Activated T-cell treated with anti-CD3 and anti-CD28 coated beads, Interleukin-2, amount 50 U/mL, for 4 hours (primary cell): ENCODE measurements at regions not wholly inside any gene's neighbourhood (a gene's known extent, or its start where the extent isn't known, plus 50 kb on each side); places are given as distances from the start of the nearest gene placed in this dataset.
A peak's percentile ranks its signal among the peaks of the same experiment; 100 is the strongest.

Source experiments
- ATAC-seq, 2 donors: fragments of 200-7000 bp; cut with Tn5 transposase; one replicate each; pipeline ENCODE4 v1.10.0; 2021
- DNase-seq: peaks from one replicate; pipeline ENCODE4 v3.0.0-alpha.2; 2020
- H3K27me3 Mint-ChIP-seq: one replicate; pipeline ENCODE4 v1.8.0; 2021; ENCODE audit warnings: low read depth, mixed read lengths
- H3K36me3 Mint-ChIP-seq: one replicate; pipeline ENCODE4 v1.8.0; 2022; ENCODE audit warnings: mixed read lengths; ENCODE audit not compliant: insufficient read depth
- H3K4me1 Mint-ChIP-seq: one replicate; pipeline ENCODE4 v1.8.0; 2021; ENCODE audit warnings: low read depth, mixed read lengths
- H3K4me3 Mint-ChIP-seq: one replicate; pipeline ENCODE4 v1.8.0; 2021; ENCODE audit warnings: mild to moderate bottlenecking, moderate library complexity, mixed read lengths
- H3K9me3 Mint-ChIP-seq: one replicate; pipeline ENCODE4 v1.8.0; 2021; ENCODE audit warnings: mixed read lengths

DNA sequence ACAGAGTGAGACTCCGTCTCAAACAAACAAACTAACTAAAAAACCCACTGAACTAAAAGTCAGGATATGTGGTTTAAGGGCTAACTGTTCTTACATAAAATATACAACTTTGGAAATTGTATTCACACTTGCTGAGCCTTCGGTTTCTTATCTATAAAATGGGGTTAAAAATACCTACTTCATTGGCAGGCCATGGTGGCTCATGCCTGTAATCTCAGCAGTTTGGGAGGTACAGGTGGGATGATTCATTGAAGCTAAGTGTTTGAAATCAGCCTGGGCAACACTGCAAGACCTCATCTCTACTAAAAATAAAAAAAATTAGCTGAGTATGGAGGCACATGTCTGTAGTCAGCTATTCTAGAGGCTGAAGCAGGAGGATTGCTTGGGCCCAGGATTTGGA, 115.4 kb upstream of the KLF6 start:
- ATAC-seq (no peak), DNase-seq (no peak)
- Mint-ChIP-seq H3K27me3 (no peaks in the 10 kb centered on the region), H3K36me3 (no peaks in the 10 kb centered on the region), H3K4me3 (no peak overlapping the region), H3K4me1 (peaks cover 37% of the 10 kb centered on the region), H3K9me3 (no peaks in the 10 kb centered on the region)

DNA sequence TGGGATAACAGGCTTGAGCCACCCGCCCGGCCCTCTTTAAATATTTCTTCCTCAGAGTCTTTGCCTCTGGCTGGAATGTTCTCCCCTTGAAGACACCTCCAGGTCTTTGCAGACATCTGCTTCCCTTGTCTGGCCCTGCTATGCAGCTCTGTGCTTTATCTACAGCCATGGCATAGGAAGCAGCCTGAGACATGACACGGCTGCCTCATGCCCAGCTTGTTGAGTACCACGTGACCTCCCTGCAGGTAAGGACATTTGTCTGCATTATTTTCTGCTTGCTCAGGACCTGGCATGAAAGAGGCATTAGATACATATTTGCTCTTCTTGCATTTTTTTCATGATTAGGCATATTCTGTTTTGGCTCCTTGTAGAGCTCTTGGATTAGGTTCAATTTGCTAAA, 113.8 kb upstream of the KLF6 start:
- ATAC-seq, result no peak
- Mint-ChIP-seq H3K4me1 (peaks cover 40% of the 10 kb centered on the region), H3K4me3 (no peak overlapping the region), H3K9me3 (no peaks in the 10 kb centered on the region), H3K36me3 (no peaks in the 10 kb centered on the region), H3K27me3 (no peaks in the 10 kb centered on the region)
- DNase-seq, result no peak

DNA sequence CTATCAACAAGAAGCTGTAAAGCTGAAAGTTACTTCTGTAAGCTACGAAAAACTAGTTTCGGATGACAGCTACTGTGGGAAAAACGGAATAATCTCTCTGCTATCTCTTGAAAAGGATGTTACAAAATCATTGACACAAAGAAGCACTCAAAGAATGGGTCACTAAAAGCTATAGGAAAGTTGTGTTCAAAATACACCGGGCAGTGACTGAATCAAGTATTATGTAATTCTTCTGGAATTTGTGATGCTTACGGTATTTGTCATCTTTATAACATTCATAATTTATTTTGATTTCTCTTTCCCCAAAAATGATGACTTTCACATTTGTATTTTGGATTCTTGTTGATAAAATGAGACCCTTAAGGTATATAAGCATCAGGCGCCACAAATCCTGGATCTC, 112.1 kb upstream of the KLF6 start:
- Mint-ChIP-seq H3K27me3 (no peaks in the 10 kb centered on the region), H3K9me3 (no peaks in the 10 kb centered on the region), H3K36me3 (no peaks in the 10 kb centered on the region), H3K4me1 (peaks cover 41% of the 10 kb centered on the region), H3K4me3 (no peak overlapping the region)
- ATAC-seq (no peak), DNase-seq (no peak)

DNA sequence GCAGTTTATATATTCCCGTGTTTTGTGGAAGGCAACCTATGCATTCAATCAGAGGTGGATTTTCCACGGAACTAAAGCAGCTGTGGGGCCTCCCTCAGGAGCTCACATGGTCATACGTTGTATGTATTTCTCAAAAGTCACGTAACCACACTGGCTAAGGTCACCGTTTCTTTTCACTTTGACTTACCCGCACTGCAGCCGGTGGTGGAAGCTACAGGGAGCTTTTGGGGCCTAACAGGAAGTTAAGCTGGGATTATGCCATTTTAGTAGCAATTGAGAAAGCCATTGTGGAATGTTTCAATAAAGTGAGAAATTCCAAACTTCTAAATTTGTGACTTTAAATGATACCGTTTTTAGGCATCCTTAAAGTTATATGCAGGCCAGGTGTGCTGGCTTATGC, 111.2 kb upstream of the KLF6 start:
- H3K36me3 Mint-ChIP-seq, result no peaks in the 10 kb centered on the region
- no peaks in the 10 kb centered on the region for H3K9me3 Mint-ChIP-seq
- DNase-seq (no peak), ATAC-seq (no peak)
- no peak overlapping the region for H3K4me3 Mint-ChIP-seq
- no peaks in the 10 kb centered on the region for H3K27me3 Mint-ChIP-seq
- peaks cover 39% of the 10 kb centered on the region for H3K4me1 Mint-ChIP-seq

DNA sequence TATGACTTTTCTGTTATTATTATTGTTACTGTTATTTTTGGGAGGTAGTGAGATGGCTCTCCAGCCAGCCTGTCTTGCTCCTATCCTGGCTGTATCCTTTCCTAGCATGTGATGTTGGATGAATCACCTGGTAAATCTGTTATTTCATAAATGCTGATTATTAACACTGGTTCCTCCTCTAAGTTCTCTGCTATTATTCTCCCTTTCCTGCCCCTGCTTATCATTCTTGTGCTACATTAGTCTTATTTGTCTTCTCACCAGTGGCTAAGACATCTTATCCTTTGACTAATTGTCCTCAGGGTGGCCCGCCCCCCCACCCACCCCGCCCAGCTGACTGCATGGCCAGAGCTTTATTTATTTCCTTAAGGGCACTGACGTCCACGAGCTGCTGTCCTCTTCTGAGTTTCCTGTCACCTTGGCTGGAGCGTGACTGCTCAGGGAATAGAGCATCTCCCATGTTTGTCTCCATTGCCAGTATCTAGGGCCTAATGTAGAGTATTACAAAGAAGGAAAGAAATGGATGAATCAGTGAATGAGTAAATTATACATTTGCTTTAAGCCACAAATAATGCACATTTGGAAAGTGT, 110.1 kb upstream of the KLF6 start:
- no peak for DNase-seq
- Mint-ChIP-seq H3K36me3 (no peaks in the 10 kb centered on the region), H3K4me3 (no peak overlapping the region), H3K4me1 (peaks cover 38% of the 10 kb centered on the region), H3K27me3 (no peaks in the 10 kb centered on the region), H3K9me3 (no peaks in the 10 kb centered on the region)
- no peak for ATAC-seq

DNA sequence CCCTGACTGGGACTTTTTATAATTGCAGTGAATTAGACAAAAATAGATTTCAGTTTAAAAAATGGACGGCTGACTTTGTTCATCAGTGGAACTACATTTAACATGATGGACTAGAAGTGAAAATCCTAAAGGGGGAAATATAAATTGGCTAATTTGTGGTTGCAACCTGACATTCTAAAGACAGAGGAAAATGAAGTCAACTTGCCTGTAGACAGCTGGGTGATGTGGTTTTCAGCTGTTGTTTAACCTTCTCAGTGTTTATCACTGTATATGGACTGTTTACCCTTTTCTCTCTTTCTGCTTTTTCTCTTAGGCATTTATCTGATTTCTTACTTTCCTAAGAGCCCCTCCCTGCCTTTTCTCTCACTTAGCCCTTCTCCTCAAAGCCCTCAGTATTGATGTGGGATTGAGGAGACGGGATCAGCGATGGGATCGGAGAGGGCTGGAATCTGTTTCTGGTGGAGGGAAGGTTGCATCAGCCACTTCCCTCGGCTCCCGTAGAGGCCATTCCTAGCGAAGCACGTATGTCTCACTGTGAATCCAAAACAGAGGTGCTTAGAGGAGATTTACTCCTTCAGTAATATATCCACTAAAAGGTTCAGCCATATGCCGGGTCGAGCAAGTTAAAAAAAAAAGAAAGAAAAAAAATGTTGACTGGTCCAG, 109.0 kb upstream of the KLF6 start:
- Mint-ChIP-seq H3K9me3 (no peaks in the 10 kb centered on the region), H3K27me3 (no peaks in the 10 kb centered on the region), H3K36me3 (no peaks in the 10 kb centered on the region), H3K4me1 (peaks cover 40% of the 10 kb centered on the region), H3K4me3 (no peak overlapping the region)
- ATAC-seq (no peak), DNase-seq (no peak)

DNA sequence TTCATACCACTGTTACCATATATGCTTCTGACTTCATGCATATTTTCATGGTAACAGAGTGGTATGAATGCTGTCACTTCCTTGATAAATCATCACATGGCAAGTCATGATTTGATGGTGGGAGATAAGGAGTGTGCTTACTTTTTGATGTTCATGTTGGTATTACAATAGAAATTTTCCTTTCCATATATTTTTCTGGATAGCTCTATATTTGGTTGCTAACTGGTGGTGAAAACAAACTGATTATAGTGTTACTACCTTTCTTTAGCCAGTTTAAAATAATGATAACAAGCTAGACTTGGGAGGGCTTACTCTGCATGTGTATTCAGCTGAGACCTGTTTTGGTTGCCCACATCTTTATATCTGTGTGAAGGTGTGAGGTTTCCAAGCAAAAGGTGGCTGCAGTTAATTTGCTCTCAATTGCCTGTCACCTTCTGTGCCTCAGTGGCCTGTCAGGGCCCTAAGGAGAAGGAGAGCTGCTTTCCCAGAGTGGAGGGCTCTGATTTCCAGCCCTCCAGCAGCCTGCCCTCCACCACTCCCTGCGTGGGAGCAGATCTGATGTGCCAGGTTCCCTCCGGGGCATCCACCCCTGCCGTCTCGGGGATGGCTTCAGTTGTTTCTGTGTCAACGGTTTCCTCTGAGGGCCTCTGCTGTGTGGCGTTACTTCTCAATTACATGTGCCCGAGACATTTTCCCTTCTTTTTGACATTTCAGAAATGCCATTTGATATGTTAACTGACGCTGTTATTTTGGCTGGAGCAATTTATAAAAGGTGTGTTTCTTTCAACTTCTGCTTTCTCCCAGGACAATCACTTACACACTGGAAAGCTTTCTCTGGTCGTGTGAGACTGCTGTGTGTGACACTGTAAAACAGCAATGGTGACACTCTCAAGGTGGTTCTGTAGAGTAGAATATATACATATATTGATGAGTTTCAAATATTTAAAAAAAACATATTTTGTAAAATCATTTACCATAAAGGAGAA, 107.7 kb upstream of the KLF6 start:
- no peaks in the 10 kb centered on the region for H3K9me3 Mint-ChIP-seq
- H3K4me3 Mint-ChIP-seq, result peak overlapping the region; percentile 24
- no peaks in the 10 kb centered on the region for H3K27me3 Mint-ChIP-seq
- peaks cover 45% of the 10 kb centered on the region for H3K4me1 Mint-ChIP-seq
- ATAC-seq (peak; percentile 70 to 73), DNase-seq (no peak)
- no peaks in the 10 kb centered on the region for H3K36me3 Mint-ChIP-seq

DNA sequence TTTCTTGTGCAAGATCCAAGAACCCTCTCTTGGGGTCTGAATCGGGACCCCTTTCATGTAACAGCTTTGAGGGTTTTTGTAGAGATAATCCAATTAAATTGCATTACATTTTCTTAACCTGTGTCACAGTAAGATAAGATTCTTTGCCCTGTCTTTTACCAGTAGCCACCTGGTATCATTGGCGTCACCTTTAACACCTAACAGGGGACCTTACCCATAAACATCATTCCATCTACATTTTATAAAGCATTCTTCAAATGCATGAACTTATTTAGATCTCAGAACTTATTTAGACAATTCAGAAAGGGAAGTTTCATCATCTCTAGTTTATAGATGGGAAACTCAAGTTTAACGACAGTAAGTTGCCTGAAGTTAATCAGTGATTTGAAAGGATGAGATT, 106.4 kb upstream of the KLF6 start:
- H3K4me1 Mint-ChIP-seq, result peaks cover 55% of the 10 kb centered on the region
- H3K4me3 Mint-ChIP-seq, result no peak overlapping the region
- H3K36me3 Mint-ChIP-seq, result no peaks in the 10 kb centered on the region
- no peaks in the 10 kb centered on the region for H3K9me3 Mint-ChIP-seq
- no peak for ATAC-seq
- DNase-seq, result no peak
- H3K27me3 Mint-ChIP-seq, result no peaks in the 10 kb centered on the region

DNA sequence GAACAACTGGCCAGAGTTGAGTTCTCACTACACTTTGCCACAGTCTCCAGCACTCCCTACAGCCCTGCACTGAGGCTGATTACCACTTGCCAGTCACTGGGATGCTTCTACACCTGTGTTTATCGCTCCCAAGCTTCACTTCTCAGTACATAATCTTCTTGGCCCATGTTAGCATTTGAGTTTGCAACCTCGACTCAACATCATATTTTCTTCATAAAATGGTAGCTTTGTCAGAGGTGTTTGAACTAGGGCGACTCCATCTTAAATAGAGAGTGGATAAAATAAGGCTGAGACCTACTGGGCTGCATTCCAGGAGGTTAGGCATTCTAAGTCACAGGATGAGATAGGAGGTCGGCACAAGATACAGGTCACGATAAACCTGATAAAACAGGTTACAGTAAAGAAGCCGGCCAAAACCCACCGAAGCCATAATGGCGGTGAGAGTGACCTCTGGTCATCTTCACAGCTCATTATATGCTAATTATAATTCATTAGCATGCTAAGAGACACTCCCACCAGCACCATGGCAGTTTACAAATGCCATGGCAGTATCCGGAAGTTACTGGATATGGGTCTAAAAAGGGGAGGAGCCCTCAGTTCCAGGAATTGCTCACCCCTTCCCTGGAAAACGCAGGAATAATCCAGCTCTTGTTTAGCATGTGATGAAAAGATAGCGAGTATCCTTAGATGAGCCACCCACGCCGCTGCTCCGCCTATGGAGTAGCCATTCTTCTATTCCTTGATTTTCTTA, 105.8 kb upstream of the KLF6 start:
- Mint-ChIP-seq H3K4me1 (peaks cover 55% of the 10 kb centered on the region), H3K27me3 (no peaks in the 10 kb centered on the region), H3K4me3 (no peak overlapping the region), H3K9me3 (no peaks in the 10 kb centered on the region), H3K36me3 (no peaks in the 10 kb centered on the region)
- ATAC-seq, result no peak
- DNase-seq, result no peak

DNA sequence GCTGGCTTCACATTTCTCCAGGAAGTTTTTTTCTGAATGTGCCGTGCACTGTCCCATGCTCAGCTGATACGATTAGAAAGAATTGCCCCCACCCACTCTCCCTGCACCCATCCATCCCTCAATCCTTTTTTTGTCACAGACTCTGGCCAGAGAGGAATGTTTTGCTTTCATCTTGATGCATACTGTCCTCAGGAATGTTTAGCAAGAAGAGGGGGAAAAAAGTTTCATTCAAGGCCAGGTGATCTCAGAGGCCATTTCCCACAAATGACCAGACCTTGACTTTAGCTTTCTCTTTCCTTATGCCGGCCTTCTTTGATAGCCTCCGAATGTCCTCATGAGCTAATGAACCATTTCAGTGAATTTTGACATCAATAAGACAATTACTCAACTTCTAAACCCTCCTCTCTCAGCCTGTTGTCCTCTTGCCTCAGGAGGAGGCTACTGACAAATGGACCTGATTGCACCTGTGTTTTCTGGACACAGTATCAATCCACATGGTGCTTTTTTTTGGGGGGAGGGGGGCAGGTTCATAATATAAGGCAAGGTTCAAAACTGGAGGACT, 105.0 kb upstream of the KLF6 start:
- ATAC-seq, result no peak
- Mint-ChIP-seq H3K4me1 (peaks cover 51% of the 10 kb centered on the region), H3K27me3 (no peaks in the 10 kb centered on the region), H3K9me3 (no peaks in the 10 kb centered on the region), H3K36me3 (no peaks in the 10 kb centered on the region), H3K4me3 (no peak overlapping the region)
- no peak for DNase-seq

DNA sequence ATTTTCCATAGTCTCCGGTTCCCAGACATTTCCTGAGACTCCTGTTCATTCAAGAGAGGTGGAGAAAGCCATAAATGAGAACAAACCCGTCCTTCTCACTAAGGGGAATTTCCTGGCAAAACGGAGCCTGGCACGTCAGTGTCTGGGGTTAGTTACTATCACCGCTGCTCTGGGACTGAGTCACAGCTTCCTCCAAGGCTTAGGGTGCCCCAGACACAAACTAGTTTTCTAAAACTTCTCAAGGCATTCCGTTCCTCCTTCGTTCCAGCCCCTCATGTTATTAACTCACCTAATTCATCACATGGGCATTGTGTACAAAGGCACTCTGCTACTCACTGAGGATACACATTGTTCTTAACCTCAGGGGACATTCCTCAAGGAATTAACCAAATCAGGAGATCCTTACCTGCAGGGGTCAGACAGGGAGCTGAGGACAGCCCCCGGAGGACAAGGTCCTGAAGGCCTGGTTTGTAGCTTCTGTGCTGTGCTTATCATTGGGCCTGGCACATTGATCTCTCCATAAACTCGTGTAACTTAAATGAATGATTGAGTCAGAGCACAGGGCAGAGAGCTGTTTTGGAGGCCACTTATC, 103.0 kb upstream of the KLF6 start:
- peak; percentile 57 for DNase-seq
- Mint-ChIP-seq H3K9me3 (no peaks in the 10 kb centered on the region), H3K4me1 (peaks cover 45% of the 10 kb centered on the region), H3K27me3 (no peaks in the 10 kb centered on the region), H3K4me3 (peak overlapping the region; percentile 73), H3K36me3 (no peaks in the 10 kb centered on the region)
- peak; percentile 79 to 86 for ATAC-seq

DNA sequence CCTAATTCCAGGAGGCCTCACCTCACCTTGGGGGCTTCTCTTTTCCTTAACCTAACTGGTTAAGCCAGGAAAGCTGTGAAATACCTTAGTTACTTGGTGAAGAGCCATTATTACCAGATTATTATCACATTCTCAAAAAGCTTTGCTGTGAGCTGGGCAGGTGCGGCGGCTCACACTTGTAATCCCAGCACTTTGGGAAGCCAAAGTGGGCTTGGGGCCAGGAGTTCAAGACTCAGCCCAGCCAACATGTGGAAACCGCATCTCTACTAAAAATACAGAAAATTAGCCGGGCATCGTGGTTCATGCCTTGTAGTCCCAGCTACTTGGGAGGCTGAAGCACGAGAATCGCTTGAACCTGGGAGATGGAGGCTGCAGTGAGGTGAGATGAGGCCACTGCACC, 102.4 kb upstream of the KLF6 start:
- Mint-ChIP-seq H3K4me3 (peak overlapping the region; percentile 73), H3K27me3 (no peaks in the 10 kb centered on the region), H3K9me3 (no peaks in the 10 kb centered on the region), H3K36me3 (no peaks in the 10 kb centered on the region), H3K4me1 (peaks cover 39% of the 10 kb centered on the region)
- no peak for DNase-seq
- ATAC-seq, result no peak

DNA sequence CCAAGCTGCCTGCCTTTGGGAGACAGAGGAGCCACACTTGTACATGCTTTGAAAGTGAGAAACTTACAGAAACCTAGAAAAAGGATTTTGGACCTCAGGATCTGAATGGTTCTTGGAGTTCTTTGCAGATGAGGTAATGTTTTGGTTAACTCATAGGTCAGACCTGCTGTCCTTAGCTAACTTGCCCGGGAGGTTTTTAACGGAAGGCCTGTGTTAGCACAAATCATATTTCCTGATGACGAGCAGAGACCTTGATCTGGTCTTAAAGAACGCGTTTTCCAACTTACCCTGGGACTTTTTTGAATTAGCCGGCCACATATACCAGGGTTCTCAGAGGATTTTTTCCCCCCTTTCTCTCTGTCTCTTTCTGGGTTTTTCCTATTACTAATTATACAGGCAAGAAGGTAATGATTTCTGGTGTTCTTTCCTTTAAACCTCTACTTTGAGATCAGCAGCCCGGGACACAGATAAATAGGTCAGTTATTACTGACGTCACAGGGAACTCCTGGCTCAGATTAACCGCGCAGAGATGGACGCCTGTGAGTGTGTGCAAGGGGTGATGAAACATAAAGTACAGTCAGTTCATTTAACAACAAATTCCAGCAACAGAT, 101.7 kb upstream of the KLF6 start:
- H3K36me3 Mint-ChIP-seq, result no peaks in the 10 kb centered on the region
- H3K9me3 Mint-ChIP-seq, result no peaks in the 10 kb centered on the region
- peaks cover 36% of the 10 kb centered on the region for H3K4me1 Mint-ChIP-seq
- DNase-seq, result no peak
- ATAC-seq, result no peak
- H3K4me3 Mint-ChIP-seq, result peak overlapping the region; percentile 21
- no peaks in the 10 kb centered on the region for H3K27me3 Mint-ChIP-seq
